NOMO-1 treated with DMSO at 0.1 percent for 48 hours (cell line): ENCODE measurements at regions not wholly inside any gene's neighbourhood (a gene's known extent, or its start where the extent isn't known, plus 50 kb on each side); places are given as distances from the start of the nearest gene placed in this dataset.

ENCODE experiments used
- DNase-seq: peaks from one replicate; lab custom pipeline; 2025; ENCODE audit not compliant: unreplicated experiment; lab: John Stamatoyannopoulos, UW

- DNase-seq = no peak
Measured at GRCh38 chr7:85733169-85733915, 546.5 kb upstream of the SEMA3D start.

GRCh38 chr7:85730012-85730411 is 543.2 kb upstream of the SEMA3D start:
- DNase-seq = no peak

- no peak for DNase-seq
Measured at GRCh38 chr7:85725026-85725425, 538.2 kb upstream of the SEMA3D start.

- DNase-seq = peak; percentile 99
Measured at GRCh38 chr7:85719981-85720953, 533.4 kb upstream of the SEMA3D start.

- no peak for DNase-seq
Measured at GRCh38 chr7:85716353-85716752, 529.5 kb upstream of the SEMA3D start.

- DNase-seq = no peak
Measured at GRCh38 chr7:85714951-85715350, 528.1 kb upstream of the SEMA3D start.

- no peak for DNase-seq
Measured at GRCh38 chr7:85714043-85714578, 527.3 kb upstream of the SEMA3D start.

- no peak for DNase-seq
Measured at GRCh38 chr7:85713171-85713570, 526.3 kb upstream of the SEMA3D start.

- DNase-seq = peak; percentile 83
Measured at GRCh38 chr7:85711894-85712293, 525.0 kb upstream of the SEMA3D start.

- DNase-seq = no peak
Measured at GRCh38 chr7:85710960-85711359, 524.1 kb upstream of the SEMA3D start.

- peak; percentile 89 for DNase-seq
Measured at GRCh38 chr7:85708221-85708620, 521.4 kb upstream of the SEMA3D start.

GRCh38 chr7:85705076-85705475 is 518.2 kb upstream of the SEMA3D start:
- no peak for DNase-seq

GRCh38 chr7:85703251-85704010 is 516.6 kb upstream of the SEMA3D start:
- DNase-seq = no peak

GRCh38 chr7:85702348-85702747 is 515.5 kb upstream of the SEMA3D start:
- no peak for DNase-seq

- no peak for DNase-seq
Measured at GRCh38 chr7:85699482-85699881, 512.6 kb upstream of the SEMA3D start.

GRCh38 chr7:85695533-85695932 is 508.7 kb upstream of the SEMA3D start:
- no peak for DNase-seq

- DNase-seq = no peak
Measured at GRCh38 chr7:85695041-85695440, 508.2 kb upstream of the SEMA3D start.

- peak; percentile 35 for DNase-seq
Measured at GRCh38 chr7:85693326-85693725, 506.5 kb upstream of the SEMA3D start.

- no peak for DNase-seq
Measured at GRCh38 chr7:85688712-85689111, 501.9 kb upstream of the SEMA3D start.

- DNase-seq = no peak
Measured at GRCh38 chr7:85686401-85687181, 499.7 kb upstream of the SEMA3D start.
